Activated T-cell treated with anti-CD3 and anti-CD28 coated beads, Interleukin-2, amount 50 U/mL, for 72 hours (primary cell): ENCODE measurements at regions not wholly inside any gene's neighbourhood (a gene's known extent, or its start where the extent isn't known, plus 50 kb on each side); places are given as distances from the start of the nearest gene placed in this dataset.

Experiments
- ATAC-seq, 2 donors: fragments of 150-1000 bp; cut with Tn5 transposase; replicated peaks in 1 of 2; 2 replicates each; pipeline ENCODE4 v1.10.0; 2021; ENCODE audit warnings: moderate library complexity in 2 of 2, mild to moderate bottlenecking in 1 of 2
- DNase-seq, 2 donors: peaks; one replicate each; pipeline ENCODE4 v3.0.0; 2021 to 2022; ENCODE audit warnings: mixed read lengths in 1 of 2
- H3K27ac Mint-ChIP-seq: one replicate; pipeline ENCODE4 v1.8.0; 2022; ENCODE audit warnings: mild to moderate bottlenecking, moderate library complexity, mixed read lengths
- H3K27me3 Mint-ChIP-seq: one replicate; pipeline ENCODE4 v1.8.0; 2022; ENCODE audit warnings: low read depth, mixed read lengths
- H3K36me3 Mint-ChIP-seq, 2 donors: one replicate each; pipeline ENCODE4 v1.8.0; 2022; ENCODE audit warnings: mixed read lengths in 2 of 2, mild to moderate bottlenecking in 1 of 2; ENCODE audit not compliant: insufficient read depth in 2 of 2
- H3K4me1 Mint-ChIP-seq: one replicate; pipeline ENCODE4 v1.8.0; 2022; ENCODE audit warnings: low read depth, mixed read lengths
- H3K4me3 Mint-ChIP-seq, 2 donors: one replicate each; pipeline ENCODE4 v1.8.0; 2022; ENCODE audit warnings: mild to moderate bottlenecking in 2 of 2, mixed read lengths in 2 of 2, moderate library complexity in 2 of 2
- H3K9me3 Mint-ChIP-seq, 2 donors: one replicate each; pipeline ENCODE4 v1.8.0; 2022; ENCODE audit warnings: mixed read lengths in 2 of 2

DNA sequence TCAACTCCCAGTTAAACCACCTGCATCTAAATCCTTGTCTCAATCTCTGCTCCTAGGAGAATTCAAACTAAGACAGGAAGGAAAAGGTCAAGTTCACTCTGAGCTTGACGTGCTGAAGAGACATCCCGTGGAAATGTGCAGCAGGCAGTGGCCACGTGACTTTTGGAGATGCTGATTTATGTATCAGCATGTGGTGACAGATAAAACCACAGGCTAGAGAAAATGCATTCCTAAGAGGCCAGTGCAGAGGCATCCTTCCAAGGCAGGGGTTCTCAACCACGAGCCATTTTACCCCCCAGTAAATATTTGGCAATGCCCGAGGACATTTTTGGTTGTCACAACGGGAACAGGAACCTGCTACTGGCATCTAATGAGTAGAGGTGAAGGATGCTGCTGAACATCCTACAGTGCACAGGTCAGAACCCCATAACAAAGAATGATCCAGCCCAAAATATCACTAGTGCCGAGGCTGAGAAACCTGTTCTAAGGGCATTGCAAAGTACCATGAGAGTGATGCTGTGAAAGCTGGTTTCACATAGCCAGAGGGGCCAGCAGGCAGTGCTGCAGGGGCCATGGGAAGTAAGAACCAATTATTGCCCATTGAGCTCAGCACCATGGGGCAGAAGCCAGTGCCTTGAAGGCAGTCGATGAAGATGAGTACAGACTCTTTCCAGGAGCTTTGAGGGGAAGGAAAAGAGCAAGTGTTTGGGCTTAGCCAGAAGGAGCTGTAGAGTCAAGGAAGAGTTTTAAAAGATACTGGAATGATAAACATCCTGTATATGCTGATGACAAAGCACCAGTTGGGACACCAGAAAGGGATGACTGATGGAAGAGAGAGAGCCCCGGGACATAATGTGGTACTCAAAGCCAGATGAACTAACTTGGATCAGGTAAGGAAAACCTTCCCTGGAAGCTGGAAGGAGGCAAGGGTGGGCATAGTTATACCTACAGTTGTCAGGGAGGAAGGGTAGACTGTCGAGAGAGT lies 174.6 kb downstream of the HAUS1 start:
- no peak for ATAC-seq
- Mint-ChIP-seq H3K27me3 (no peaks in the 10 kb centered on the region), H3K36me3 (no peaks in the 10 kb centered on the region), H3K27ac (no peak overlapping the region), H3K4me3 (no peak overlapping the region), H3K4me1 (peaks cover 14% of the 10 kb centered on the region), H3K9me3 (no peaks in the 10 kb centered on the region)
- no peak for DNase-seq

GRCh38 chr18:46279673-46280072 lies 175.5 kb downstream of the HAUS1 start:
- no peak overlapping the region for H3K27ac Mint-ChIP-seq
- H3K4me1 Mint-ChIP-seq, result peaks cover 14% of the 10 kb centered on the region
- ATAC-seq, result no peak
- no peaks in the 10 kb centered on the region for H3K27me3 Mint-ChIP-seq
- H3K9me3 Mint-ChIP-seq, result no peaks in the 10 kb centered on the region
- no peaks in the 10 kb centered on the region for H3K36me3 Mint-ChIP-seq
- no peak overlapping the region for H3K4me3 Mint-ChIP-seq
- DNase-seq, result no peak

GRCh38 chr18:46281185-46282176 lies 177.3 kb downstream of the HAUS1 start:
- peaks cover 14% of the 10 kb centered on the region for H3K4me1 Mint-ChIP-seq
- DNase-seq, result peak; percentile 60 to 66
- no peaks in the 10 kb centered on the region for H3K27me3 Mint-ChIP-seq
- peak; percentile 79 to 80 for ATAC-seq
- no peaks in the 10 kb centered on the region for H3K36me3 Mint-ChIP-seq
- no peak overlapping the region for H3K4me3 Mint-ChIP-seq
- H3K9me3 Mint-ChIP-seq, result no peaks in the 10 kb centered on the region
- no peak overlapping the region for H3K27ac Mint-ChIP-seq

DNA sequence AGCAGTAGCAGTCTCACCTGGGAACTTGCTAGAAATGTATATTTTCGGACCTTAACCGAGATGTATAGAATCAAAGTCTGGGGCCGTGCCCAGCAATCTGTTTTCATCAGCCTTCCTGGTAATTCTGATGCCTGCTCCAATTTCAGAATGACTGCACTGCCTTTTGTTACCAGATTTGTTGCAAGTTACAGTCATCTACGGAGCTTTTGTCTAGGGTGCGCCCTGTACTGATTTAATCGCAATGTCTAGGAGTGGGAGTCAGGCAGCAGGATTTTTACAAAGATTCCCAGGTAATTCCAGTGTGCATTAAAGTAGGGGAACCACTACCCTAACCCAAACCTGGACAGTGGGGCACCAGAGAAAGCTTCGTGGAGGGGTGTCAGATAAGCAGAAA lies 178.0 kb downstream of the HAUS1 start:
- no peak for DNase-seq
- no peaks in the 10 kb centered on the region for H3K36me3 Mint-ChIP-seq
- no peaks in the 10 kb centered on the region for H3K27me3 Mint-ChIP-seq
- no peaks in the 10 kb centered on the region for H3K9me3 Mint-ChIP-seq
- no peak overlapping the region for H3K4me3 Mint-ChIP-seq
- no peak for ATAC-seq
- no peak overlapping the region for H3K27ac Mint-ChIP-seq
- H3K4me1 Mint-ChIP-seq, result peaks cover 11% of the 10 kb centered on the region

DNA sequence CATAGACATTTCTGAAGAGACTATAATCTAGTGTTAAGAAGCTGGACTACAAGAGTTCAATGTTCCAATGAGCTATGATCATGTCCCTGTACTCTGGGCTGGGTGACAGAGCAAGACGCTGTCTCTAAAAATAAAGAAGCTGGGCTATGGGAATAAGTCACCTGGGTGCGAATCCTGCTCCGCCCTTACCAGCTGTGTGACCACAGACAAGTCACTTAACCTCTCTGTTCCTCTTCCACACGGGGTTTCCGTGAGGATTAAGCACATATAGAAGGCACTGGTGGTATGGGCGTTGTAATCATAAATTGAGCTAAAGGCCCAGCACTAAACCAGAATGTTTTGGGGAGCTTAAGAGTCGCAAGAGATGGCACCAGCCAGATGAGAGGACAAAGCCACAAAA lies 178.5 kb downstream of the HAUS1 start:
- H3K27me3 Mint-ChIP-seq, result no peaks in the 10 kb centered on the region
- no peak overlapping the region for H3K4me3 Mint-ChIP-seq
- no peak for ATAC-seq
- H3K27ac Mint-ChIP-seq, result no peak overlapping the region
- no peaks in the 10 kb centered on the region for H3K9me3 Mint-ChIP-seq
- H3K36me3 Mint-ChIP-seq, result no peaks in the 10 kb centered on the region
- DNase-seq, result no peak
- H3K4me1 Mint-ChIP-seq, result peaks cover 9% of the 10 kb centered on the region

GRCh38 chr18:46283268-46283667 lies 179.1 kb downstream of the HAUS1 start:
- no peak for ATAC-seq
- H3K27ac Mint-ChIP-seq, result no peak overlapping the region
- peaks cover 3% of the 10 kb centered on the region for H3K4me1 Mint-ChIP-seq
- no peak overlapping the region for H3K4me3 Mint-ChIP-seq
- no peaks in the 10 kb centered on the region for H3K36me3 Mint-ChIP-seq
- H3K9me3 Mint-ChIP-seq, result no peaks in the 10 kb centered on the region
- no peaks in the 10 kb centered on the region for H3K27me3 Mint-ChIP-seq
- DNase-seq, result no peak

GRCh38 chr18:46283895-46284295 lies 179.7 kb downstream of the HAUS1 start:
- no peak overlapping the region for H3K4me3 Mint-ChIP-seq
- H3K9me3 Mint-ChIP-seq, result no peaks in the 10 kb centered on the region
- no peaks in the 10 kb centered on the region for H3K27me3 Mint-ChIP-seq
- H3K4me1 Mint-ChIP-seq, result no peaks in the 10 kb centered on the region
- H3K36me3 Mint-ChIP-seq, result no peaks in the 10 kb centered on the region
- ATAC-seq (no peak), DNase-seq (no peak)
- no peak overlapping the region for H3K27ac Mint-ChIP-seq

DNA sequence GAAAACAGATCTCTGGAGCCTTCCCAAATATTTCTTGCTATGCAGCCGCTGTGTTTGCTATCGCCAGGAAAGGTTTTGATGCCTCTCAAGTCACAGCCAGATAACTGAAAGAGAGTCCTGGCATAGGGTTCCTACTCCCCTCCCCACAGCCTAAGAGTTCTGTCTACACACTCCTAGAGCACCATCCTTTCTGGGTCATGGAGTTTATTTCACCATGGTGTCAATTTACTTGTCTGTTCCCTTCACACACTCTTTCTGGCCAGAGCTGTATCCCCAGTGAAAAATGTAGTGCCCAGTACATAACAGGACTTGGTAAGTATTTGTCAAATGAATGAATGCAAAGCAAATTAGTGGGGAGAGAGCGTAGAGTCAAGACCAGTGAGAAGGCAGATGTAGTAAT lies 185.3 kb downstream of the HAUS1 start:
- H3K4me1 Mint-ChIP-seq, result no peaks in the 10 kb centered on the region
- ATAC-seq (no peak), DNase-seq (no peak)
- H3K9me3 Mint-ChIP-seq, result no peaks in the 10 kb centered on the region
- no peak overlapping the region for H3K4me3 Mint-ChIP-seq
- H3K27me3 Mint-ChIP-seq, result no peaks in the 10 kb centered on the region
- no peaks in the 10 kb centered on the region for H3K36me3 Mint-ChIP-seq
- no peak overlapping the region for H3K27ac Mint-ChIP-seq

DNA sequence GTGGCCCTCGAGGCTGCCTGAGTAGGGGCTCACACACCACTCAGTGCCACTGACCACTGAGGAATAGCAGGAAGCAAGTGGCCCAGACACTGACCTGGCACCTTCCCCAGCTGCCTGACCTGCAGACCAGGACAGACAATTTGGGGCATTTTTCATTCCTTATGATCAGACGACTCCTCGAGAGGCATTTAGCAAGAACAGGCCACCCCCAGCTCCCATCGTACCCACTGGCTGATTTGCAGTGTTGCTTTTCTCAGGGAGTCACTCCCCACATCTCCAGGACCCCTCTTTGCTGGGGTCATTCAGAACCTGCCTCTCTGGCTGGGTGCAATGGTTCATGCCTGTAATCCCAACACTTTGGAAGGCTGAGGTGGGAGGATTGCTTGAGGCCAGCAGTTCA lies 185.7 kb downstream of the HAUS1 start:
- Mint-ChIP-seq H3K4me3 (no peak overlapping the region), H3K27me3 (no peaks in the 10 kb centered on the region), H3K27ac (no peak overlapping the region), H3K4me1 (no peaks in the 10 kb centered on the region), H3K36me3 (no peaks in the 10 kb centered on the region), H3K9me3 (no peaks in the 10 kb centered on the region)
- ATAC-seq (no peak), DNase-seq (no peak)

DNA sequence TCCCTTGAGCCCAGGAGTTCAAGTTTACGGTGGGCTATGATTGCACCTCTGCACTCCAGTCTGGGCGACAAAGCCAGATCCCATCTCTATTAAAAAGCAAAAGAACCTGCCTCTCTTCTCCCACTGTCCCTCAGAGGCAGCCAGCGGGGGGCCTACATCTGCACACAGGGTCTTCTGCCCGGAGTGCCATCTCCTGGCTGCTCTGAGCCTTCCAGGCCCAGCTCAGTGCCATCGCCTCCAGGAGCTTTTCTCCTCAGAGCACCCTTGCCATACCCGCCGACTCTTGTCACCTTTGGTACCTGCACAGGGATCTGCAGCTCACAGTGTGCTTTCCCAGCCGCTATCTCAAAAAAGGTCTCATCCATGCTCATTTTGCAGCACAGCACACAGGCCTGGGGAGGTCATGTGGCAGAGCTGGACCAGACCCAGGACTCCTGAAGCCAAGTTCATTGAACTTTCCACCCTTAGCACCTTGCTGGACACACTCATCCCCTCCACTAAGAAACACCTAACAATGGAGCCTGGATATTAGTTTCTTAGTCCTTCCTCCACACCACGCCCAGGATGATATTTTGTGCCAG lies 186.3 kb downstream of the HAUS1 start:
- H3K4me3 Mint-ChIP-seq, result no peak overlapping the region
- H3K27ac Mint-ChIP-seq, result no peak overlapping the region
- DNase-seq, result no peak
- H3K36me3 Mint-ChIP-seq, result no peaks in the 10 kb centered on the region
- H3K27me3 Mint-ChIP-seq, result no peaks in the 10 kb centered on the region
- no peak for ATAC-seq
- no peaks in the 10 kb centered on the region for H3K4me1 Mint-ChIP-seq
- H3K9me3 Mint-ChIP-seq, result no peaks in the 10 kb centered on the region

GRCh38 chr18:46291149-46291548 lies 187.0 kb downstream of the HAUS1 start:
- Mint-ChIP-seq H3K4me1 (peaks cover under 1% of the 10 kb centered on the region), H3K4me3 (no peak overlapping the region), H3K9me3 (no peaks in the 10 kb centered on the region), H3K27ac (no peak overlapping the region), H3K27me3 (no peaks in the 10 kb centered on the region), H3K36me3 (no peaks in the 10 kb centered on the region)
- DNase-seq (no peak), ATAC-seq (no peak)

DNA sequence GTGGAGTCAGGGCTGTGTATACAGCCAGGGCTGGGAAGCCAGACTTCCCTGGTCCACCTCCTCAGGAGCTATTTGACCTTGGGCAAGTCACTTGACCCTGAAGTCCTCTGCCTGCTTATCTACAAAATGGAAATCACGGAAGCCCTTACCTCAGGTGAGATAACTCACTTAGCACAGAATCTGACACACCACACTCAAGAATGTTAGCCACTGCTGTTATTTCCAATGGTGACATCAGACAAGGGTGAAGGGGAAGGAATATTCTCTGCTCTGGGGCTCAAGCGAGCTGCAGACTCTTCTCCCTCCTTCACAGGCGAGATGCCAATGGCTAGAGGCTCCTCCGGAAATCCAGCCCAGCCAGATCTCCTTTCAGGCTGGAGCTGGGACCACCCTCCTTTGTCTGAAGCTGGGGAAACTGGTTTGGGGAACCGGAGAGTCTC lies 189.6 kb downstream of the HAUS1 start:
- Mint-ChIP-seq H3K27ac (no peak overlapping the region), H3K9me3 (no peaks in the 10 kb centered on the region), H3K4me3 (no peak overlapping the region), H3K4me1 (peaks cover 5% of the 10 kb centered on the region), H3K27me3 (no peaks in the 10 kb centered on the region), H3K36me3 (no peaks in the 10 kb centered on the region)
- DNase-seq (no peak), ATAC-seq (no peak)

DNA sequence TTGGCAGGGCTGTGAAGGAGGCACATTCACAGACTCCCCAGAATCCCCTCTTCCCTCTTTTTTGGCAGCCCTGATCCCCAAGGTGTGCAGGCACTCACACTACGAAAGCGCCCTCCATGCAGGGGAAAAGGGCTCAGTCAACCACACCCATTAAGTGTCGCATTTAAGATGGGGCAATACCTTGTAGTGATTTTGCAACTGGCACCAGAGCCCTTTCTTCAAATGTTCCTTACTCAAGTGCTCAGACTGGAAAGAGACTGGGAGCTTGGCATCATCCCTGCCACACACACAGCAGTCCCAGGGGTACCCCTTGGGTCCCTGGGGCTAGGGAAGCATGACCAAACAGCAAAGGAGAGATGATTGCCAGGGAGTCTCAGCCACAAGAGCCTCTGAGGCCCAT lies 190.1 kb downstream of the HAUS1 start:
- Mint-ChIP-seq H3K4me1 (peaks cover 5% of the 10 kb centered on the region), H3K4me3 (no peak overlapping the region), H3K27ac (no peak overlapping the region), H3K36me3 (no peaks in the 10 kb centered on the region), H3K9me3 (no peaks in the 10 kb centered on the region), H3K27me3 (no peaks in the 10 kb centered on the region)
- no peak for DNase-seq
- no peak for ATAC-seq
